HFFc6 (cell line): ENCODE measurements at regions not wholly inside any gene's neighbourhood (a gene's known extent, or its start where the extent isn't known, plus 50 kb on each side); places are given as distances from the start of the nearest gene placed in this dataset.

Experiments used
- DNase-seq: peaks from one replicate; pipeline ENCODE4 v3.0.0-alpha.2; 2018
- H3K27ac Mint-ChIP-seq: 2 replicates; pipeline ENCODE4 v1.8.0; 2020; ENCODE audit warnings: mild to moderate bottlenecking, mixed read lengths
- H3K27me3 Mint-ChIP-seq: 2 replicates; pipeline ENCODE4 v1.8.0; 2021; ENCODE audit warnings: mild to moderate bottlenecking, moderate library complexity, mixed read lengths; ENCODE audit not compliant: insufficient read depth
- H3K36me3 Mint-ChIP-seq: 2 replicates; pipeline ENCODE4 v1.8.0; 2021; ENCODE audit warnings: low read depth, mixed read lengths
- H3K4me1 Mint-ChIP-seq: 2 replicates; pipeline ENCODE4 v1.8.0; 2020; ENCODE audit warnings: low read depth, mixed read lengths
- H3K4me3 Mint-ChIP-seq: 2 replicates; pipeline ENCODE4 v1.8.0; 2020; ENCODE audit warnings: mild to moderate bottlenecking, moderate library complexity, mixed read lengths
- H3K9me3 Mint-ChIP-seq: 2 replicates; pipeline ENCODE4 v1.8.0; 2020; ENCODE audit warnings: mild to moderate bottlenecking, mixed read lengths
- TF ChIP-seq, protein P1 (sequence below): fragments of 200-600 bp; sonication (generic); IDR thresholded peaks from 2 replicates; pipeline ENCODE4 v1.5.0; 2021; ENCODE audit warnings: antibody characterized with exemption, mild to moderate bottlenecking

DNA sequence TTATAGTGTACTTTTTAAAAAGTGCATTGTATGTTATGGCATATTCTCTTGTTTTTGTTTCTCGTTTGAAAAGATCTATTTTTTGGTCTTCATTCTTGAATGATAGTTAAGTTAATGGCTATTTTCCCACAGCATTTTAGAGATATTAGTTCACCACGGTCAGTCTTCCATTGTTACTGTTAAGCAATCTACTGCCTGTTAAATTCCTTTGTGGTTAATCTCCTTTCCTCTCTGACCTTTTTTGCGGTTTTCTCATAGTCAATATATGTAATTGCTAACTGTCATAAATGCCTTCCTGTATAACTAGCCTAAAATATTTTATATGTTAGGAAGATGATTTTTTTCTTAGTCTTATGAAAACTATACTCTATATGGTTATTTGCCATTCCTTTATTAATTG is 250.8 kb upstream of the FBXL7 start:
- no peak overlapping the region for H3K4me3 Mint-ChIP-seq
- H3K27ac Mint-ChIP-seq: no peak overlapping the region
- TF ChIP-seq, protein P1, sequence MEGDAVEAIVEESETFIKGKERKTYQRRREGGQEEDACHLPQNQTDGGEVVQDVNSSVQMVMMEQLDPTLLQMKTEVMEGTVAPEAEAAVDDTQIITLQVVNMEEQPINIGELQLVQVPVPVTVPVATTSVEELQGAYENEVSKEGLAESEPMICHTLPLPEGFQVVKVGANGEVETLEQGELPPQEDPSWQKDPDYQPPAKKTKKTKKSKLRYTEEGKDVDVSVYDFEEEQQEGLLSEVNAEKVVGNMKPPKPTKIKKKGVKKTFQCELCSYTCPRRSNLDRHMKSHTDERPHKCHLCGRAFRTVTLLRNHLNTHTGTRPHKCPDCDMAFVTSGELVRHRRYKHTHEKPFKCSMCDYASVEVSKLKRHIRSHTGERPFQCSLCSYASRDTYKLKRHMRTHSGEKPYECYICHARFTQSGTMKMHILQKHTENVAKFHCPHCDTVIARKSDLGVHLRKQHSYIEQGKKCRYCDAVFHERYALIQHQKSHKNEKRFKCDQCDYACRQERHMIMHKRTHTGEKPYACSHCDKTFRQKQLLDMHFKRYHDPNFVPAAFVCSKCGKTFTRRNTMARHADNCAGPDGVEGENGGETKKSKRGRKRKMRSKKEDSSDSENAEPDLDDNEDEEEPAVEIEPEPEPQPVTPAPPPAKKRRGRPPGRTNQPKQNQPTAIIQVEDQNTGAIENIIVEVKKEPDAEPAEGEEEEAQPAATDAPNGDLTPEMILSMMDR: no peak
- peaks cover 8% of the 10 kb centered on the region for H3K4me1 Mint-ChIP-seq
- peak; percentile 32 for DNase-seq
- H3K9me3 Mint-ChIP-seq: peaks cover 19% of the 10 kb centered on the region
- no peaks in the 10 kb centered on the region for H3K36me3 Mint-ChIP-seq
- H3K27me3 Mint-ChIP-seq: peaks cover 3% of the 10 kb centered on the region; the same call in 1 of the 2 replicates

DNA sequence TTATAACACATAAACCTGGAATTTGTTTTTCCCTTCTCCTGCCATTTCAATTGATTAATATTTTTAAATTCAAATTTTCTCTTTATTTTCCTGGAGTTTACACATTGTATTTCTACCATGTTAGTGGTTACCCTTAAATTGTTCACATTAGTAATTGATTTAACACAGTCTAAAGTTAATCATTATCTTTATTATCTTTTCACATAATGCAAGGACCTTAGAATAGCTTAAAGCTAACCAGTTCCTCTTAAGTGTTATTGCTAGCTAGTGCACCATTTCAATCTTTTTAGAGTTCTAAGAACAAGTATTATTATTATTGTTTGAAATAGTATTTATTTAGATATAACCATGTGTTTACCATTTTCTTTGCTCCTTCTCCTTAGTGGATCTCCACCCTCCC is 251.2 kb upstream of the FBXL7 start:
- TF ChIP-seq, protein P1: no peak
- H3K27ac Mint-ChIP-seq: no peak overlapping the region

DNA sequence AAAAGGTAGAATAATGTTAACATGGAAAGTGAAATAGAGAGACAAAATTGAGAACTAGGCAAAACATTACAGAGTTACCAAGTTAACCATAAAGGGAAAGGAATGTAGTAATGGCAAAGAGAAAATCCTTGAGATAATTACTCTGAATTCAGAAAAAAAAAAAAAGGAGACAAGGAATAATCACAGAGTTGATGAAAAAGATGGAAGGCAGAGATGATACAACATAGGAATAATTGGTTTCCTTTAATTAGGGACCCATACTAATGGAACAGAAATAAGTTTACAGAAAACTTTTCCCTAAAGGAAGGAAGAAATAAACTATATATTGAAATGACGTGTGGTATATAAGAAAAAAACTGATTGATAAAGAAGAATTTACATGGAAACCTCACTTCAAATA is 254.1 kb upstream of the FBXL7 start:
- Mint-ChIP-seq H3K9me3 (peaks cover 24% of the 10 kb centered on the region), H3K36me3 (no peaks in the 10 kb centered on the region), H3K4me1 (peaks cover 8% of the 10 kb centered on the region), H3K27me3 (peaks cover 3% of the 10 kb centered on the region; the same call in 1 of the 2 replicates), H3K4me3 (no peak overlapping the region), H3K27ac (no peak overlapping the region)
- DNase-seq: no peak
- TF ChIP-seq, protein P1: no peak

More for the DNA sequence above, 251.2 kb upstream of the FBXL7 start:
- no peaks in the 10 kb centered on the region for H3K36me3 Mint-ChIP-seq
- H3K27me3 Mint-ChIP-seq: peaks cover 3% of the 10 kb centered on the region; the same call in 1 of the 2 replicates
- peaks cover 8% of the 10 kb centered on the region for H3K4me1 Mint-ChIP-seq
- peaks cover 21% of the 10 kb centered on the region for H3K9me3 Mint-ChIP-seq
- no peak for DNase-seq
- H3K4me3 Mint-ChIP-seq: no peak overlapping the region

DNA sequence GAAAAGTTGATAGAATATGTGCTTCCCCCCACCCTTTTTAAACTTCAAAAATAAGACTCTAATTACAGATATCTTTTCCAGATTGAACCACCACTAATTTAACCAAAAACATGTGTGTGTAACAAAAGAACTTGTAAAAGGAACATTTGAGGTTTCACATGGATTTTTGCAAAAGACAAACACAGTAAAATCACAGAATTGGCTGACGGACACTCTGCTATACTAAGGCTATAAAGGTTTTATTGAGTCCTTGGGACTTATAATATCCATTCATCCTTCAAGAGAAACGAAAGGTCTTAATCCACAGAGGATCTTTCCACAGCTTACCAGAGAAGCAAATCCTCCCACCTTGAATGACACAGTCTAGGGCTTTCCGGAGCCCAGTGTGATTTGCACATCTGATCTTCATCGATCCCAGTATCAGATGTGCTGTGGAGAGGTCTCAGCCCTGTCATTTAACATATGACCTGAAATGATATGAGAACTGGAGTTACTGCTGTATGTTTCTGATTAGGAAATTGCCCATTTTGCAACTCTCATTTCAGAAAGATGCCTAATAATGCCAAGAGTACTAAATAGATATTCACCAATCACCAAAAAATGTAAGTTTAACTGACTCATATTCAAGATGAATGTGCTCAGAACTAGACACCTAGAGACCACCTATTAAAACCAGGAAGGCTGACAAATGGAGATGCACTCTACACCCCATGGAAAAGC is 256.5 kb upstream of the FBXL7 start:
- TF ChIP-seq, protein P1: no peak
- Mint-ChIP-seq H3K9me3 (peaks cover 41% of the 10 kb centered on the region), H3K27me3 (peaks cover 3% of the 10 kb centered on the region; the same call in 1 of the 2 replicates), H3K36me3 (no peaks in the 10 kb centered on the region), H3K4me3 (no peak overlapping the region), H3K27ac (no peak overlapping the region), H3K4me1 (no peaks in the 10 kb centered on the region)
- no peak for DNase-seq

DNA sequence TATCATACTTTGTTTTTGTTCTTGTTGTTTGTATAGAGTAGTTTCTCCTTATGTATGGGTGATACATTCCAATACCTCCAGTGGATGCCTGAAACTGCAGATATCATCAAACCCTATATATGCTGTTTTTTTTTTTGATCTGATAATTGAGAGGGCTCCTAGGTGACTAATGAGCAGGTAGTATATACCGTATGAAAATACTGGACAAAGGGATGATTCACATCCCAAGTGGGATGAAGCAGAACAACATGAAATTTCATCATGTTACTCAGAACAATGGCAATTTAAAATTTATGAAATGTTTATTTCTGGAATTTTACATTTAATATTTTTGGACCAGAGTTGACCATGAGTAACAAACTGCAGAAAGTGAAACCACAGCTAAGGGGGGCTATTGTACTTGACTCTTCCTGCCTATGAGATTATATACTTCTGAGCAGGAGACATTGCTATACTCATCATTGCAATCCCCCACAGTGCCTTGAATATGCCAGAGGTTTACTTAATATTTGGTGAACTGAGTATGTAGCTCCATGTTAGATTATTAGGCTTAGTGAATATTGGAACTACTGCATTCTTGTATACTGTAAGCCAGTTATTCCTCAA is 258.7 kb upstream of the FBXL7 start:
- H3K36me3 Mint-ChIP-seq: no peaks in the 10 kb centered on the region
- no peak overlapping the region for H3K4me3 Mint-ChIP-seq
- no peaks in the 10 kb centered on the region for H3K4me1 Mint-ChIP-seq
- no peak overlapping the region for H3K27ac Mint-ChIP-seq
- H3K9me3 Mint-ChIP-seq: peaks cover 42% of the 10 kb centered on the region
- TF ChIP-seq, protein P1: no peak
- no peak for DNase-seq
- H3K27me3 Mint-ChIP-seq: no peaks in the 10 kb centered on the region; the same call in 1 of the 2 replicates
